ENCODE measurements at regions not wholly inside any gene's neighbourhood (a gene's known extent, or its start where the extent isn't known, plus 50 kb on each side); places are given as distances from the start of the nearest gene placed in this dataset.
"Not testable (repeated sequence)": the region's sequence is repeated elsewhere in the genome, so short reads cannot be mapped to it uniquely, and the experiment has no call there.

- DNase-seq = no peak
Observed at GRCh38 chr13:50616101-50616500, 227.4 kb downstream of the DLEU7 start.

GRCh38 chr13:50617134-50617721 lies 226.3 kb downstream of the DLEU7 start:
- DNase-seq = no peak

GRCh38 chr13:50618206-50618605 lies 225.3 kb downstream of the DLEU7 start:
- no peak for DNase-seq

- DNase-seq = no peak
Observed at GRCh38 chr13:50626101-50626547, 217.4 kb downstream of the DLEU7 start.

GRCh38 chr13:50627111-50627510 lies 216.4 kb downstream of the DLEU7 start:
- no peak for DNase-seq

GRCh38 chr13:50628512-50628911 lies 215.0 kb downstream of the DLEU7 start:
- DNase-seq = not testable (repeated sequence)

GRCh38 chr13:50629497-50629896 lies 214.0 kb downstream of the DLEU7 start:
- no peak for DNase-seq

DNA sequence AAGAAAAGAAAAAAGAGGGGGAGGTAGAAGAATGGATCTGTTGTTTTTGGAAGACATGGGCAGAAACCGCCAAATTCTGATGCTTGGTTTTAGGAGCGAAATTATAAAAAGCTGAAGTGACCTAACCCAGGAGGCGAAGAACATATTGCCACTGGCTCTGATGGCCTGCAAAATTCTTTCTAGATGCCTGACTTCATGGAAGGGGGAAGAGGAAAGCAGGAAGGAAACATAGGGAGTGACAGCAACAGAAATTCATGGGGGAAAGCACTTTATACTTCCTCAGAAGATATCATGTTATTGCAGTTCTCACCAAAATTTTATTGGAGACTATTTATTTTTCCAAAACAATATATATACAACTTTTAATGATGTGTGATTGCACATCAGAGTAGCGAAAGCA lies 213.5 kb downstream of the DLEU7 start:
- DNase-seq = no peak

DNA sequence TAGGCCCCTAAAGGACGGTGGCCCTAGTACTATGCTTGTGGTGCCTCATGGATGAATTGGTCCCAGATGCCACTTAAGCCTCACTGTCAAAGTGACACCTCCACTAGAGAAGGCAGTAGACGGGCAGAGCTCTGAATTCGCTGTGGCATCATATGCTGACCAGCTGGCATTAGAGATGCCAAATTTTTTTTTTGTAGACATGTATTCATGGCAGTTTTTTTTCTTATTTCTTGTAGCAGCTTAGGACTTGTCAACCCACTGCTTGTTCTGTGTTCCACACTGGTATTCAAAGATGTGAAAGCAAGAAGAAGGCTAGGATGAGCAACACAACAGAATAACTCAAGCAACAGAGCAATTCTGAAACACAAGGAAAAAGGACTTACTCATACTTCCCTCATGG lies 212.5 kb downstream of the DLEU7 start:
- DNase-seq = no peak

- DNase-seq = no peak
Observed at GRCh38 chr13:50634339-50634738, 209.2 kb downstream of the DLEU7 start.

GRCh38 chr13:50635504-50635903 lies 208.0 kb downstream of the DLEU7 start:
- no peak for DNase-seq

- no peak for DNase-seq
Observed at GRCh38 chr13:50636007-50636704, 207.3 kb downstream of the DLEU7 start.

GRCh38 chr13:50643060-50643459 lies 200.4 kb downstream of the DLEU7 start:
- DNase-seq = no peak

DNA sequence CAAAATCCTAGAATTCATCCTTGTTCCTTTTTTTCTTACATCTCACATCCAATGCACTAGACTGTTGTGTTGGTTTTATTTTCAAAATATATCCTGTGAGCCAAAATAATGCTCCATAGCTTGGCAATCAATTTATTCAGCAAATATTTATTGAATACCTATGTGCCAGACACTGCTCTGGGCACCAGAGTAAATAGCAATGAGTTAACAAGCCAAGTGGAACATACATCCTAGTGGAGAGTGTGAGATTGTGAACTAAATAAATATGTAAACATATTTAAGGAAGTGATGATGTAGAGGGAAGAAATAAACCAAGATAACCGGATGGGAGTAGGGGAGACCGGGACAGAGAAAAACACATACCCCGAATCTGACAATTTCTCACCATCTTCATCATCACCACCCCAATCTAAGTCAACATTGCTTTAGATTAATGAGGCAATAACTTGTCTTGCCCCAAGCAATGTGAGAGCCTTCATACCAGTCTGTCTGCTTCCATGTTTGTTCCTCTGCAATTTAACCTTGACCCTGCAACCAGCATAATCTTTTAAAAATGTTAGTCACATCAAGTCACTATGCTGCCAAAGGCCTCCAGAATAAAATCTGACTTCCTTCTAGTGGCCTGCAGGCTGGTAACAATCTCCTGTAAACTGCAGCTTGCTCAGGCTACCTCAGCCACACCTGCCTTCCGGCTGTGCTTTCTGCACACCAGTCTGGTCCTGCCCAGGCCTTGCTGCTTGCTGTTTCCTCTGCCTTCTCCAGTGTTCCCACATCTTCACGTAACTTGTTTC lies 199.2 kb downstream of the DLEU7 start:
- DNase-seq = no peak

DNA sequence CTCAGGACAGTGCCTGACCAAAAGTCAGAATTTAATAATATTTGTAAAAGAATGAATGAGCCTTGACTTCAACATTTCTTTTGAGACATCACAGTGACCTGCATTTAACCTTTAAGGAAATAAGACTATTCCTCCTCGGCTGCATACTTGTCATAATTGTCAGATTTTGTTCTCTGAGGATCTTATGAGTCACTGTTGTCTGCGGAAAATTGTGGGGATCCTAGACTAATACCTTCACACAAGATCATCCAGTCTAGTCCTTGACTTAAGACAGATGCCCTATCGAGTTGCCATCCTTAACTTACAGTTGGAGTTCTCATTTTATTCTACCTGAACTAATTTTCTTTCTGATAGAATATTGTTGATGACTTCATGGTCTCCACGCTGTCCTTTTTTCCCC lies 198.4 kb downstream of the DLEU7 start:
- no peak for DNase-seq

DNA sequence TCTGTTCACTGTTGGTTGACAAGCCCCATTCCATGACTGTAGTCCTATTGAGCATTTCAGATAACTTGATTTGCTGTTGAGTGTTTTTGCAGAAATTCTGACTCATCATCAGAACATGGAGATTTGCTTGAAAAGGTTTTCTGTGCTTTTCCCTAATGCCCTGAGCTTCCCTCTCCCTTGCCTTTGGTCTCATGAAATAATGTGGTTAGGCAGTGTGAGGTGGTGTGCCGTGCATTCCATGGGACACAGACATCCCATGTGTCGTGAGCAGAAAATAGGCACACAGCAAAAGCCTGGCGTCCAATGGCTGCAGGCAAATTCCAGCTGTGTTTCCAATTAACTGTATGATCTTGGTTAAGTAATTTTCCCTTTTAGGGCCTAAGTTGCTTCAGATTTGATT lies 197.4 kb downstream of the DLEU7 start:
- no peak for DNase-seq

- no peak for DNase-seq
Observed at GRCh38 chr13:50649211-50649610, 194.3 kb downstream of the DLEU7 start.

GRCh38 chr13:50650592-50651504 lies 192.6 kb downstream of the DLEU7 start:
- no peak for DNase-seq

- no peak for DNase-seq
Observed at GRCh38 chr13:50651922-50652321, 191.6 kb downstream of the DLEU7 start.

- DNase-seq = no peak
Observed at GRCh38 chr13:50654331-50654730, 189.2 kb downstream of the DLEU7 start.

DNA sequence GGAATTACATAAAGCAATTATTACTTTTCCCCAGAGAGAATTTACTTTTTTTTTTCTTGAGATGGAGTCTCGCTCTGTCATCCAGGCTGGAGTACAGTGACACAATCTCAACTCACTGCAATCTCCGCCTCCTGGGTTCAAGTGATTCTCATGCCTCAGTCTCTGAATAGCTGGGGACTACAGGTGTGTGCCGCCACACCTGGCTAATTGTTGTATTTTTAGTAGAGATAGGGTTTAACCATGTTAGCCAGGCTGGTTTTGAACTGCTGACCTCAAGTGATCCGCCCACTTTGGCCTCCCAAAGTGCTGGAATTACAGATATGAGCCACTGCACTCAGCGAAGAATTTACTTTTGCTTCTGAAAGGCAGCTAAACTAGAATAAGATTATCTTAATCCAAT lies 181.6 kb downstream of the DLEU7 start:
- not testable (repeated sequence) for DNase-seq

DNA sequence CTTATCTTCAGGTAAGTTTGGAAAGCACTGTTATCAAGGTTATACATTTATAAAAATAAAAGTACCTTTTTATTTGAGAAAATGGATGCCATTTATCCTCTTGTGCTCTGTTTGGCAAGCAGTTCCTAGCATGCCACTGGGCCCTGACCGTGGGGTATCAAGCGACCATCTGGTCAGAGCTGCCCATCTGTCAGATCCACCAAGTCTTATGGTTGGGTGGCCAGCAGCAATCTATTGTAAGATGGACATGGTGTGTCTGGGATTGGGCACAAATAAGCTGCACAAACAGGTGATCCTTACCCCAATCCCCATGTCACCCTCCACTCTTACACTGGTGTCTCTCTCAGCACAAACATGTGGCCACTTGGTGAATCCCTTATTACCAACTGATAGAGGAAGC lies 178.5 kb downstream of the DLEU7 start:
- DNase-seq = no peak

GRCh38 chr13:50668049-50668448 lies 175.4 kb downstream of the DLEU7 start:
- no peak for DNase-seq
